Amygdala (tissue), 56 donors: ENCODE measurements at regions not wholly inside any gene's neighbourhood (a gene's known extent, or its start where the extent isn't known, plus 50 kb on each side); places are given as distances from the start of the nearest gene placed in this dataset.
A peak's percentile ranks its signal among the peaks of the same experiment; 100 is the strongest.

Experiments
- DNase-seq, 56 donors: peaks; one replicate each; lab custom pipeline; 2025; lab: John Stamatoyannopoulos, UW

DNA sequence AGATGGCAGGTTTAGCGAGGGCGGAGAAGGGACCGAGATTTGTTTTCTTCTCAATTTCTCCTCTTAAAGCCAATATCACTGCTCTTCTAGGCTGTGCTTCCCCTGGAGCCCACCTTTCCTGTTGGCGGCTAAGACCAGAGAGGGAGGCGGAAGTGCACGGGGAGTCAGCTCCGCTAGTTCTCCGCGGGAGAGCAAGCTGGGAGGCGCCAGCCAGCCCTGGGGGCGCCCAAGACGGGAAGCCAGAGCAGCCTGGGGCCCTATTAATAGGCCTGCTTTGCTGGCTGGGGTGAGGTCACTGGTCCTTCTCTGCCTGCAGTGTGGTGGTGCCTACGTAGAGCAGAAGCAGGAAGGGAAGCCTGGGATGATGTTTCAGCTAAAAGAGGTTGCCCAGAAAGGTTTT is 61.6 kb downstream of the LSM5 start:
- no peak for DNase-seq

DNA sequence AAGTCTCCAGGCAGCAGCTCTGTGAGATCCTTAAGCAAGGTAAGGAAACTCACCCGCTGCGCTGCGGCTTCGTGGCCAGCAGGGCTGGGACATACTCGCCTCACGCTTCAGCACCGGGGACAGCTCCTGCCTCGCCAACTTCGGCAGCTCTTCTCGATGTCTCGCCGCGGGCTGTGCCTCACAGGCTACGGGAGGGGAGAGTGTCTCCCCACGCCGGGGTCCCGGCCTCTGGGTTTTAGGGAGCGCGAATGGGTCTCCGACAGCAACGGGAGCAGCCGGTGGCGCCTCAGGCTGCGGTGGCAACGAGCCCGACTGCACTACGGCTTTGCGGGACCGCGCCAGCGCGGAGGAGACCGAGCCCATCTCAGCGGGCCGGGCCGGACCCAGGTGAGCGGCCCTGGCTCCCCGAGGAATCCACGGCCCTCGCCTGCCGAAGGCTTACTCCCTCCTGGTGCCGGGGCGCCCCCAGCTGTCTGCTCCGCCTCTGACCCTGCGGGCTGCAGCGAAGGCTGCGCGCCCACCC is 62.4 kb downstream of the LSM5 start:
- DNase-seq = peak in 41 of 56 donors; percentile 0 to 56 (median 16)

DNA sequence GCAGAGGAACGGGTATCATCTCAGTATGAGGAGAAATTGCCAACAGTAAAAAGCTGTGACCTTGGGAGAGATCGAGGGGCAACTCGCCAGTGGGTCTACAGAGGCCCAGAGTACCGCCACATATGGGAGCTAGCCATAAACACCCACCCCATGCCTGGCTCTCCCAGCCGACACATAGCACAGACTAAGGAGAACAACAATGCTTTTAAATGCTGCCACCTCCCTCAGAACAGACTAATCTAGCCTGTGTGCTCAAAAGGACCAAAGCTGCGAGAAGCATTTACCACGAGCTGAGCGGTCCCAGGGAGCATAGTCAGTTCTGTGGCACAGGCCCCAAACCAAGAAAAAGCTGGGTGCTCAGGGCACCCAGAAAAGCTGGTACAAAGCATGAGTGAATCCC is 73.3 kb downstream of the LSM5 start:
- no peak for DNase-seq

DNA sequence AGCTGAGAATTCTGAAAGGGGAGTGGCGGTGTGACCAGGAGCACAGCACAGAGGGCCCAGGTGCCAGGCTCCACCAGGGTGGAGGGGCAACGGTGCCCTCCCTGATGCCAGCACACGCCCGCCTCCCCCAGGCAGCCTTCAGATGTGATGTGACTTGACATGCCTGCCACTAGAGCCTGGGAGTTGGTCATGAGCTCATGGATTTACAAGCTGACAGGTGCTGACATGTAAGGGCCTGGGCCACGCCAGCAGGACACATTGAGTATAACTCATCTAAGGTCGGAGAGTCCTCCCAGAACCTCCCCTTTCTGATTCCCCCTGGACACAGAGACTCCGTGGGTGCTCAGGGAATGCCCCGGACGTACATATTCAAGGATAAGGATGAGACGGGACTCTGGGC is 74.2 kb downstream of the LSM5 start:
- no peak for DNase-seq

DNA sequence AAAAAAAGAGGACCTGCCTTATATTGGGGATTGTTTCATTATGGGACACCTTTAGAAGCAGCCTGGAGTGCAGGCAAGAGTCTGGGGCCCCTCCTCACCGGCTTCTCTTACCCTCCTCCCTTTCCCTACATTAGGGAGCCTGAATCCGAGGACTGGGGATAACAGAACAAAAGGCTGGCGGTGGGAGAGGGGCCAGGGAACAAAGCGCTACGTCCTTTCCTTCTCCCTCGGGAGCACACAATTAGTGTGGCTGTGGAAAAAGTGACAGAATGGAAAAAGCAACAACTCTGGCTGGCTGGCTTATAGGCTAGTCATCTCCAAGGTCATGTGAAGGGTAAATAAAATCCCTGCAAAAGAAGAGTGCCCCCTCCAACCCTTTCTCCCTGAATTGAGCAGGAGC is 74.7 kb downstream of the LSM5 start:
- no peak for DNase-seq

DNA sequence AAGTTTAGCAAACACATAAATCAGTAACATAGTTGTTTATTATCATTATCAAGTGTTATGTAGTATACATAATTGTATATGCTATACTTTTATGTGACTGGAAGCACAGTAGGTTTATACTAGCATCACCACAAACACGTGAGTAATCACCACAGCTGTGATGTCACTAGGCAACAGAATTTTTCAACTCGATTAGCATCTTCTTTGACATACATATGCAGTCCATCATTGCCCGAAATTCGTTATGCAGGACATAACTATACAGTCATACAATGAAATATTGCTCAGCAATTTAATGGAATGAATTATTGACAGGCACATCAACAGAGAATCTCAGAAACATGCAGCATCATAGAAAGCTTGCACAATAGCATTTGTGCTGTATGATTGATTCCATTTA is 77.7 kb downstream of the LSM5 start:
- DNase-seq = no peak

DNA sequence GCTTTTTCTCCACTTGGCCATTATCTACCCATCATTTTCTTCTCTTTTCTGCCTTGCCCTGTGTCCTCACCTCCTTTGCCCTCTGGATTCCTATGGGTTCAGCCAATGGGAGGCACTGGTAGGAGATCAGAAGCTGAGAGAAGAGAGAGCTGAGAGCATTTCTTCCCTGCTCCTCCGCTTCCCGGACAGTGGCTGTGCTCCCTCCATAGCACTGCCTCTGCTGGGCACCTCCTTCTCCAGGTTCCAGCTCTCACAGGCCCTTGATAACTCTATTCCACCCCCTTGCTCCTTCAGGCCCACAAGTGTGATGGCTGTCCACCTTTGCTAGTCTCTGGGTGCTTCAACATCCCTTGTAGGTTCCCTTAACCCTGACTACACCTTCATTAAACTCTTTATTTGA is 79.6 kb downstream of the LSM5 start:
- no peak for DNase-seq

DNA sequence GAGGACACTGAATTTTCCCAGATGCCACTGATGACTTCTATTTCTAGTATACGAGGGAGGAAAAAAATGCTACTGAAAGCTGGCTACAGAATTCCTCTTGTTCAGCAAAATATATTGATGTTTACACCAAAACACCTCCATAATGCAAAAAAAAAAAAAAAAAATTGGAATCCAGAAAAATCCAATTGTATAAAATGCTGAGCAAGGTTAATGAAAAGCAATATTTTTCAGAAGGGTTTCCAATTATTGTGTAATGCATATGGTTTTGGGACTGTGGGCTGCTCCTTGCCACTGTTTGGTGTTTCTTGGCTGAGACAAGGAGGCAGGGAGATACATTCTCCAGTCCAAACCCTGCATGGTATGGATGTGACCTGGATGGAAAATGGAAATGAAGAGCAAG is 83.8 kb downstream of the LSM5 start:
- DNase-seq = no peak

DNA sequence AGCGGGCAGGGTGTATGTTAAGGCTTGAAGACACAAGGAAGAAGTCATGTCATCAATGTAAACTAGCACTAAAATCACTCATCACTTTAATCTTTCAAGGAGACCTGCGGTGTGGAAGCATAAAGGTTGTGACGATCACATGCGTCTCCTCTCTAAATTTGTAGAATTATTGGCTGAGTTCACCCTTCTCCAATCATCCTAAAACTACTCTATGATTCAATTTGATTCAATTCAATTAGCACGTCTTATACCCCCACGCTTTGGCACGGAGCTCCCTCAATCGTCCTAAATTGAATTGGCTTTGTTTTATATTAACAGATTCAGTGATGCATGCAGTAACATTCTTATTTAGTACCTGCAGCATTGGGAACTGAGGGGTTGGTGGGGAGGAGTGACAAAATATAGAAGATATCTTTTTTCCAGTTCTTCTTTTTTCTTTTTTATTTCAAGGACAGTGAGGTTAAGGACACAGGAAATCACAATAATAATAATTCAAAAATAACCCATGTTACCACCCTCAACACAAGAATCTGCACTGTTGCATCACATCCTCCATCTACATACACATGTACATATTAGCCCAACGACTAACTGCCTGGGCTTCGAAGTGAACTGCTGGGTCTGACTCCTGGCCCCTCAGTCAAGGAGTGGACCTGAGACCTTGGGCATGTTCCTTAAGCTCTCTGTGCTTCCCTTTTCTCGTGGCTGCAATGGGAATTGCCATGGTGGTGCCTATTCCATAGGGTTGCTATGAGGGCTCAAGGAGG is 86.5 kb downstream of the LSM5 start:
- no peak for DNase-seq

DNA sequence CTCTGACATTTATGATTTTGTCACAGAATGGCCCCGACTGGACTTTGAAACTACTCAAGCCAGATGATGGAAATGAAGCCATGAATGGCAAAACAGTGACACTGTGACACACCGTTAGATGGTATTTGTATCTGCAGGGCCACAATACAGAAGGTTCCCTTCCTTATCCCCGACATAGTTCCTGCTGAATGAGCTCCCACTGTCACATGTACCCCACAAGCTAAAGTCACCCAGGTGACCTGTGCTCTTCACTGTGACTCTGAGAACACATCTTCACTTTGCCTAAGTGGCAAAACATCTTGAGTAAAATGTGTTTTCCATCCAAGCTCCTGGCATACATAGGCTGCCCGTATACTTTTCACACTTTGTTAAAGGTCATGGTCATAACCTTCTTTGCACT is 89.5 kb downstream of the LSM5 start:
- no peak for DNase-seq

DNA sequence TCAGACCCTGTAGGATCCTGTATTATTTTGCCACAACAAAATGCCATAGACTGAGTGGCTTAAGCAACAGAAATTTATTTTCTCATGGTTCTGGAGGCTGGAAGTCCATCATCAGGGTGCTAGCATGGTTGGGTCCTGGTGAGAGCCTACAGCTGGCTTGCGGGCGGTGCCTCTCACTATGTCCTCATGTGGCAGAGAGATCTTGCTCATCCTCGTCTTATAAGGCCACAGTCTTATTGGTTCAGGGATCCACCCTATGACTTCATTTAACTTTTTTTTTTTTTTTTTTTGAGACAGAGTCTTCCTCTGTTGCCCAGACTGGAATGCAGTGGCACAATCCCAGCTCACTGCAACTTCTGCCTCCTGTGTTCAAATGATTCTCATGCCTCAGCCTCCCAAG is 90.9 kb downstream of the LSM5 start:
- no peak for DNase-seq

DNA sequence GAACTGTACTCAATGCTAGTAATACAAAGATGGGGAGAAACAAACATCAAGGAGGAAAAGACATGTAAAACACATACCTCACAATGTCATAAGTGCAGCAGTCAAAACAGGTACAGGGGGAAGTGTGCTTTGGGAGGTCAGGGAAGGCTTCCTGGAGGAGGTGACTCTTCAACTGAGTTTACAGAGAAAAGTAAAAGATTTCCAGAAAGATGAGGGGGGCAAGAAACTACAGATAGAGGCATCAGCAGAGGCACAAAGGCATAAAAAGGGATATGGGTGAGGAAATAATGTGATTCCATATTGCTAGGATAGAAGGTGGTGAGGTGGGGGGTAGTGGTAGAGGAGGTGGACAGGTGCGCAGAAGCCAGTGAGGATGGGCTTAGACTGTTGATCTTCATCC is 95.0 kb downstream of the LSM5 start:
- no peak for DNase-seq

DNA sequence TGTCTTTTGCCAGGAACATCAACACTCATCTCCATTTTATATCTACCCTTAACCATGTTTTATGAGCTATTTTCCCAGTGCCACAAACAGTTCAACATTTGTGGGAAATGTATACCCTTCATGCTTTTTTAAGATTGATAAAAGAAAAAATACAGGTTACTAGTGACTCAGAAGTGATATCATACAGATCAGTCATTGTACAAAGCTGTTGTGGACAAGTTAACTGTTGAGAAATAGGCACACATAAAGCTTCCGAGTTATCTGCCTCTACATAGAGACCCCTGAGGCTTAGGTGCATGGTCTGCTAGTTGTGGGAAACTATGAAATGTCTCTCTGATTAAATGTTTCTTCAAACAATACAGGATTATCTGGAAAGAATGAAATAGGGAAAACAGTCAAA is 96.3 kb downstream of the LSM5 start:
- DNase-seq = no peak

DNA sequence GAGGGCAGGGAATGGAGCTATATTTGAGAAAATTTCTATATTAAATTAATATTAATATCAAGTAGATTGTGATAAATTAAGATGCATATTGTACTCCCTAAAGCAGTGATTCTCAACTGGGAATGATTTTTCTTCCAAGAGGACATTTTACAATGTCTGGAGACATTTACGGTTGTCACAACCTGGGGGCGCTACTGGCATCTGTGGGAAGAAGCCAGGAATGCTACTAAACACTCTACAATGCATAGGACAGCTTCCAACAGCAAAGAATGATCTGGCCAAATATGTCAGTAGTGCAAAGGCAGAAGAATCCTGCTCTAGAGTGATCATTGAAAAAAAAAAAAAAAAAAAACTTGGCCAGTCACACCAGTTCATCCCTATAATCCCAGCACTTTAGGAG is 100.0 kb downstream of the LSM5 start:
- DNase-seq = no peak

DNA sequence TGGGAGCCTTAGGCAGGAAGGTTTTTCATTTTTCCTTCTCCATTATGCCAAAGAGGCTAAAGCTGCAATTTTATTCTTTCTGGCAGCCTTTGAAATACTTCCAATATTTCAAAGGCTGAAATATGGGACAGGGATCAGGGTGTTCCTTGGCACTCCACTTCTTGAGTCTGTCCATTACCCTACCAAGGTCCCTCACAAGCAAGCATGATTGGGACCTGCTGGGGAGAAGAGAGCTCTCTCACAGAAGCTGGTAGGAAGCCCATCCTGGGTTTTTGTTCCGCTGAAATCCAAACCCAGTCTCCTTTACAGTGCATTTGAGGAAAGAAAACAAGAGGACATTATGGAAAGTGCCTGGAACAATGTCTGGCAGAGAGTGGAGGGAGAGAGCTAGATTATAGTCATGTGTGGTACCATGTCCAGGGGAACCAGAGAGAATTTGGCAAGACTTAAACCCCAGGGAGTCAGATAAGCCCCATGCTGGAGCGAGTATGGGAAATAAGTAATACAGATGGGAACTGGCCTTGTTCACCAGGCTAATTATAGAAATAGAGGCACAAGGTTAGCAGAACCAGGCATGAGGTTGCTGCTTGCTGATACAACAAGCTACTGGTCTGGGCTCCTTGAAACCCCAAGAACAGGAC is 104.7 kb downstream of the LSM5 start:
- DNase-seq = no peak

DNA sequence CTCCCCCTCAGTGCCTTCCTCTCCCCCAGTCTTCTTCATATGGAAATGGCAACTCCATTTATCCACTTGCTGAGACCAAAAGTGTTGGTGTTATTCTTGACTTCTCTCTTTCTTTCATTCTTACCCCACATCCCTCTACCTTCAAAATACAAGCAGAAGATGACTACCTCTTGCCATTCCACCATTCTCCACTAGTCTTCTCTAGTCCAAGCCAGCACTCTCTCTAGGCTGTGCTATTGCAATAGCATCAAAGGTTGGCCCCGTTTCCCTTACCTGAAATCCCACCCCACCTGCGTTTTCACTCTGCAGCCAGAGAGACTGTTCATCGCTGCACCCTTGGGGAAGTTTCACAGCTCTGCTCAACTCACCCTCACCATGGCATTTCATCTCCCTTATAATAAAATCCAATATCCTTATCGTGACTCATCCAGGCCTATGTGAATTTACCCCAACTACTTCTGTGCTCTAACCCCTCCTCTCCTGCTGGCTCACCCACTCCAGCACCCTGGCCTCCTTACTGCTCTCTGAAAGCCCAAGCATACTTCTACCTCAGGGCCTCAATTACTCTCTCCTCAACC is 109.1 kb downstream of the LSM5 start:
- no peak for DNase-seq

DNA sequence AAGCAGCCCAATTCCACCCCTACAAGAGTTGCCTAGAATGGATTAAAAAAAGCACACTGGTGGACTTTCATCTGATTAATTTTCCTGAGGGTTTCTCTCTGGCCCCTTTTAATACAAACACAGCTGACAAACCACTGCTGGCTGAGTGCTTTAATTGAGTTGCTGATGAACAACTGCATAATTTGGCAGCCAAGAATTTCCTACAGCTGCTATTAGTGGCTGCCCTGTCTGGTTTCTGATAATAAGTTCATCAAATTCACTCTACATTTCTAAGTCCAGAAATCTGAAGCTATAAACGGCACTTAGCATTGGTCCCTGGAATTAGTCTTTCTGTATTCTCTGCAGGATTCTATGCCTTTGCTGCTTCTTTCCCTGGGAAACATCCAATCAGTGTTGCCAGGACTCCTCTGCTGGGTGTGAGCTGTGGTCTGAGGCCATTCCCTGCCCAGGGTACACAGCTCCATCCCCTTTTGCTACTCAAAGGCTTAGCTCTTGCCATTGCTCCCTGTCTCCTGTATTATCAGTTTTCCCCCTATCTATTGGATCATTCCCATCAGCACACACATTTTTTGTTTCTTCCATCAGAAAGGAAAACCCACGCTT is 110.6 kb downstream of the LSM5 start:
- no peak for DNase-seq

DNA sequence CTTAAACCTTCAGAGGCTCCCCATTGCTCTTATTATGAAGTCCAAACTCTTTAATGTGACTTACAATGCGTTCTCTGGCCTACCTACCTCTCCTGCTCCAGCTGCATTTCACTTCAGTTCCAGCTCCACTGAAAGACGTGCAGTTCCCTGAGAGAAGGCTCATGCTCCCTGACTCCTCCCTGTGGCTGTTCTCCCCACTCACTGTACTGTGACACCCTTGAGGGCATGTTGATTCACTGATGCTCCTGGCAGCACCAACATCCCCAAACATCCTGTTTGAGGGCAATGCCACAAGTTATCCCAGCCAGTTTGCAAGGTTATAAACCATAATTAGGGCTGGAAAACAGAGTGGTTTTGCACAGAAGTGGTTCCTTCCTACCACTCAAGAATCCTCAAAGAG is 111.2 kb downstream of the LSM5 start:
- no peak for DNase-seq

DNA sequence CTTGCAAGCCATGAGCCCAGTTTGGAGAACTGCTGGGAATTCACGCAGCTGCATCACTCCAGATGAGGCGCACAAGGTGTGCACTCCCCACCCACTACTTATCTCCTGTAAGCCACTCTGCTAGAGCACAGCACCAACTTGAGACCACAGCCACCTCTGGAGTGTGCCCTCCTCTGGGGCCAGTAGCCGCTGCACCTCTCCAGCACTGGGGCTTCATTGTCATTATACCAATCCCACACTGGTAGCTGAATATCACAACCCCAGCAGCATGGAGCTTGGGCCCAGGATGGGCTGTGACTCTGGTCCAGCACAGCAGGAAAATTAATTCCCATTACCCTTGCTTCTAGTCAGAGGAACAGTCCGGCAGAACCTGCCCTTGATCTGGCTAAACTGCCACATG is 125.6 kb downstream of the LSM5 start:
- no peak for DNase-seq

DNA sequence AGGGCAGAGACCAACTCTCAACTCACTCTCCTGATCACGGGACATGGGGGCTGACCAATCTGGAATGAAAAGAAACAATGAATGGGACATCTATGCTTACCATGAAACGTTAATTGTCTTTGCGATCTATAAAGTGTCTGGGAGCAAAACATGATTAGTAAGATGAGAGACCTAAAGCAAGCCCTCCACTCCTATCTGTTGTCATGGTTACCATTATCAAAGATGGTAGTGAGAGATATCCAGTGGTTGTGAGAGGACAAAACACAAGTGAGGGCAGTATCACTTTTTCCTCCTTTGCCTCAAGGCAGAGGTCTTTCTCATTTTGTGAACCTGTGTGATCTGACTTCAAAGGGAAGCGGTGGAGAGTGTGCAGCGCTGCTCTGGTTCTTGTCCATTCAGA is 130.1 kb downstream of the LSM5 start:
- DNase-seq = no peak

DNA sequence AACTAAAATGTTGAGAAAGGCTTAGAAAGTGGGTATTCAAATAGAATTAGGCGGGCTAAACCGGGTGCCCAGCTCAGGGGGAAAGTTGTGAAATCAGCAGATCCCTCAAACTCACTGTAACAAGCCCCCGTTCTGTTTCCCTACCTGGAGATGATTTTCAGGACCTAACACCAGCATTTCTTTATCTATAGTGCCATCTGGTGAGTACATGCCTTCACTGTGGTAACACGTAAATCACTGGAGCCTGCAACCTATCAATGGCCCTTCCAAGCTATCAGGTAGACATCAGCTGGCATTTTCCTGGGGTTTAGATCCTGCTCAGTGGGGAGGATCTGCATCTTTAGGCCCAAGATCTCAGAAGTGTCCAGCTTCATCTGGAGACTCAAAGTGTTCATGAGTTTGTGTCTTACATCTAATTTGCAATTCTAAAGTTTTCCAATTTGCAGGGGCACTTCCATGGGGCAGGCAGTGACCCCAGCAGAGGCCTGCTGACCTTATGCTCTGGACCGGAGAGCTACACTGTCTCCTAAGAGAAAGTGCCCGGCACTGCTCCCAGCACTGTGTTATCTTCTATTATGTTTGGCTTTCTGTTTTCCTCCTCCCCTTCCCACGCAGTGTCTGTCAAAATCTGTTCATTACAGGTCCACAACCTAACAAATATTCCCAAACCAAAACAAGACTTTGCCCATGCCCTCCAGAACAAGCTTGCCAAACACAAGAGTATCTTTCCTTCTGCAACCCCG is 132.5 kb downstream of the LSM5 start:
- DNase-seq = no peak
